ENCODE measurements at regions not wholly inside any gene's neighbourhood (a gene's known extent, or its start where the extent isn't known, plus 50 kb on each side); places are given as distances from the start of the nearest gene placed in this dataset.

DNA sequence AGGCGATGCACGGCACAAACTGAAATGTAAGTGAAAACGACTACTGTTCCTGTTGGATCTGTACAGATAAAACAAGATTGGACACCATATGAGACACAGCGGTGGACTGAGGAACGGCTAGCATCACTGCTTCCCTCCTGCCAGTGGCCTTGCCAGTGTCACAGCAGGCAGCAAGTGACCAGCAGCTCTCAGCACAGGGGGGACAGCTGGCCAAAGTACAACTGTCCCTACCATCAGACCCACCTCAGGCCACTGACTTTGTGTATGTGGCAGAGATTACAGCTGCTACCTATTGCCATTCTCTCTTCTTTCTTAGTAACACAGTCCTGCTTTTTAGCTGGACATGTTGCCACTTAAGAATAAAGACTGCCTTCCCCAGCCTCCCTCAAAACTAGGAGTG is 80.0 kb upstream of the SLC66A3 start:
- no peaks in the 10 kb centered on the region for H3K79me2 ChIP-seq (ENCODE audit: insufficient read depth, low read length)
- no peak overlapping the region for H3K4me3 ChIP-seq (ENCODE audit: insufficient read depth, low read length)
- no peak overlapping the region for H3K27ac ChIP-seq (ENCODE audit: low read depth, low read length)
- H3K9me3 ChIP-seq (ENCODE audit: low read depth, low read length): no peaks in the 10 kb centered on the region
- no peak overlapping the region for H3K4me2 ChIP-seq (ENCODE audit: insufficient read depth, low read length)
- no peaks in the 10 kb centered on the region for H4K20me1 ChIP-seq (ENCODE audit: insufficient read depth, low read length)
- no peak for DNase-seq (ENCODE audit: insufficient read length, low spot score, missing footprints)
- H3K4me1 ChIP-seq (ENCODE audit: insufficient read depth, low read length): peaks cover 9% of the 10 kb centered on the region
- no peaks in the 10 kb centered on the region for H3K27me3 ChIP-seq (ENCODE audit: insufficient read depth, low read length)
- H2AFZ ChIP-seq (ENCODE audit: low read length): no peak overlapping the region
- no peaks in the 10 kb centered on the region for H3K36me3 ChIP-seq (ENCODE audit: insufficient read depth, low read length)
- TF ChIP-seq, protein P1, sequence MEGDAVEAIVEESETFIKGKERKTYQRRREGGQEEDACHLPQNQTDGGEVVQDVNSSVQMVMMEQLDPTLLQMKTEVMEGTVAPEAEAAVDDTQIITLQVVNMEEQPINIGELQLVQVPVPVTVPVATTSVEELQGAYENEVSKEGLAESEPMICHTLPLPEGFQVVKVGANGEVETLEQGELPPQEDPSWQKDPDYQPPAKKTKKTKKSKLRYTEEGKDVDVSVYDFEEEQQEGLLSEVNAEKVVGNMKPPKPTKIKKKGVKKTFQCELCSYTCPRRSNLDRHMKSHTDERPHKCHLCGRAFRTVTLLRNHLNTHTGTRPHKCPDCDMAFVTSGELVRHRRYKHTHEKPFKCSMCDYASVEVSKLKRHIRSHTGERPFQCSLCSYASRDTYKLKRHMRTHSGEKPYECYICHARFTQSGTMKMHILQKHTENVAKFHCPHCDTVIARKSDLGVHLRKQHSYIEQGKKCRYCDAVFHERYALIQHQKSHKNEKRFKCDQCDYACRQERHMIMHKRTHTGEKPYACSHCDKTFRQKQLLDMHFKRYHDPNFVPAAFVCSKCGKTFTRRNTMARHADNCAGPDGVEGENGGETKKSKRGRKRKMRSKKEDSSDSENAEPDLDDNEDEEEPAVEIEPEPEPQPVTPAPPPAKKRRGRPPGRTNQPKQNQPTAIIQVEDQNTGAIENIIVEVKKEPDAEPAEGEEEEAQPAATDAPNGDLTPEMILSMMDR (IDR thresholded peaks at IDR 0.05; ENCODE audit: extremely low read depth, low read depth, low read length): no peak

GRCh38 chr2:11077411-11077810 is 77.9 kb upstream of the SLC66A3 start:
- no peak overlapping the region for H2AFZ ChIP-seq (ENCODE audit: low read length)
- no peak for DNase-seq (ENCODE audit: insufficient read length, low spot score, missing footprints)
- H3K9me3 ChIP-seq (ENCODE audit: low read depth, low read length): no peaks in the 10 kb centered on the region
- H3K4me2 ChIP-seq (ENCODE audit: insufficient read depth, low read length): no peak overlapping the region
- H3K4me1 ChIP-seq (ENCODE audit: insufficient read depth, low read length): peaks cover 9% of the 10 kb centered on the region
- no peak overlapping the region for H3K27ac ChIP-seq (ENCODE audit: low read depth, low read length)
- H4K20me1 ChIP-seq (ENCODE audit: insufficient read depth, low read length): no peaks in the 10 kb centered on the region
- TF ChIP-seq, protein P1 (IDR thresholded peaks at IDR 0.05; ENCODE audit: extremely low read depth, low read depth, low read length): no peak
- H3K79me2 ChIP-seq (ENCODE audit: insufficient read depth, low read length): no peaks in the 10 kb centered on the region
- no peak overlapping the region for H3K4me3 ChIP-seq (ENCODE audit: insufficient read depth, low read length)
- H3K27me3 ChIP-seq (ENCODE audit: insufficient read depth, low read length): no peaks in the 10 kb centered on the region
- no peaks in the 10 kb centered on the region for H3K36me3 ChIP-seq (ENCODE audit: insufficient read depth, low read length)

DNA sequence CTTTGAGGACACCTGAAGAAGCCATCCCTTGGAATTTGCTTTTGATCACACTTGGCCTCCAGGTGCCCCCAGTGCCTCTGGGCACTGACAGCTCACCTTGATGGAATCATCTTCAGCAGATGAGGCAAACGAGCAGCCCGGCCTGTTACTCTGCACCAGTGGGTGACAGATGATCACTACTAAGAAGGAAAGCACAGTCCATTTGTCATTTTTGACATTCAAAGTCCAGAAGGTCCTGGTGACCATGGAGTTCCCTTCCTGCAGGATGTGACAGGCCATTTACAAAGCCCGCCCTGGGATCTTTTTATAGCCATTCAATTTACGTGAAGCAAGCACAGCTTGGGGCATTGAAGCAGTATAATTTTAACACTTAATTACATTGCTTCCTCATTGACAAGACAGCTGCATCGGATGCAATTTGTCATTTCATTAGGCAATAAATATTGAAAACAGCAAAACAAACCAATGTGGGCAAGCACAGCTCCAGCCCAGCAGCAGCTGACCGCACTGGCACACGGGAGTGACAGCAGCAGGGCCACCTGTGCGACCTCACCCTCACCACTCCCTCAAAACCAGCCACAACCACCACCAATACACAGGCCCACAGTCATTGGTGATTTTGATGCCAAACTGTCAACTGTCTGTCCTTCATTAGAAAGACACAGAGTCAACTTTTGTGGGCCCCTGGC is 76.0 kb upstream of the SLC66A3 start:
- H3K4me1 ChIP-seq (ENCODE audit: insufficient read depth, low read length): no peaks in the 10 kb centered on the region
- H3K4me2 ChIP-seq (ENCODE audit: insufficient read depth, low read length): no peak overlapping the region
- H3K9me3 ChIP-seq (ENCODE audit: low read depth, low read length): no peaks in the 10 kb centered on the region
- no peaks in the 10 kb centered on the region for H4K20me1 ChIP-seq (ENCODE audit: insufficient read depth, low read length)
- H3K79me2 ChIP-seq (ENCODE audit: insufficient read depth, low read length): no peaks in the 10 kb centered on the region
- TF ChIP-seq, protein P1 (IDR thresholded peaks at IDR 0.05; ENCODE audit: extremely low read depth, low read depth, low read length): no peak
- H3K27me3 ChIP-seq (ENCODE audit: insufficient read depth, low read length): no peaks in the 10 kb centered on the region
- no peak overlapping the region for H3K27ac ChIP-seq (ENCODE audit: low read depth, low read length)
- no peak for DNase-seq (ENCODE audit: insufficient read length, low spot score, missing footprints)
- H3K36me3 ChIP-seq (ENCODE audit: insufficient read depth, low read length): no peaks in the 10 kb centered on the region
- no peak overlapping the region for H3K4me3 ChIP-seq (ENCODE audit: insufficient read depth, low read length)
- no peak overlapping the region for H2AFZ ChIP-seq (ENCODE audit: low read length)

GRCh38 chr2:11080253-11081115 is 74.8 kb upstream of the SLC66A3 start:
- no peak overlapping the region for H3K27ac ChIP-seq (ENCODE audit: low read depth, low read length)
- no peak overlapping the region for H3K4me3 ChIP-seq (ENCODE audit: insufficient read depth, low read length)
- H3K9me3 ChIP-seq (ENCODE audit: low read depth, low read length): no peaks in the 10 kb centered on the region
- no peak overlapping the region for H3K4me2 ChIP-seq (ENCODE audit: insufficient read depth, low read length)
- H3K36me3 ChIP-seq (ENCODE audit: insufficient read depth, low read length): no peaks in the 10 kb centered on the region
- no peaks in the 10 kb centered on the region for H3K4me1 ChIP-seq (ENCODE audit: insufficient read depth, low read length)
- H4K20me1 ChIP-seq (ENCODE audit: insufficient read depth, low read length): no peaks in the 10 kb centered on the region
- TF ChIP-seq, protein P1 (IDR thresholded peaks at IDR 0.05; ENCODE audit: extremely low read depth, low read depth, low read length): no peak
- no peak overlapping the region for H2AFZ ChIP-seq (ENCODE audit: low read length)
- DNase-seq (ENCODE audit: insufficient read length, low spot score, missing footprints): no peak
- H3K79me2 ChIP-seq (ENCODE audit: insufficient read depth, low read length): no peaks in the 10 kb centered on the region
- no peaks in the 10 kb centered on the region for H3K27me3 ChIP-seq (ENCODE audit: insufficient read depth, low read length)

All from osteoblast (primary cell).